ENCODE measurements at regions not wholly inside any gene's neighbourhood (a gene's known extent, or its start where the extent isn't known, plus 50 kb on each side); places are given as distances from the start of the nearest gene placed in this dataset.

- Histone ChIP-seq H3K4me1 (no peaks in the 10 kb centered on the region), H3K27me3 (no peaks in the 10 kb centered on the region), H3K4me3 (no peak overlapping the region), H3K27ac (no peak overlapping the region), H3K9me3 (no peaks in the 10 kb centered on the region), H3K36me3 (replicated peaks in 1 of 2; ENCODE audit: insufficient read depth in 1 of 2, low read depth in 2 of 2) (no peaks in the 10 kb centered on the region)
- ATAC-seq (no peak), DNase-seq (no peak)
- intact Hi-C loops (cut with DNase I): no loop called here
- TF ChIP-seq, protein P1, sequence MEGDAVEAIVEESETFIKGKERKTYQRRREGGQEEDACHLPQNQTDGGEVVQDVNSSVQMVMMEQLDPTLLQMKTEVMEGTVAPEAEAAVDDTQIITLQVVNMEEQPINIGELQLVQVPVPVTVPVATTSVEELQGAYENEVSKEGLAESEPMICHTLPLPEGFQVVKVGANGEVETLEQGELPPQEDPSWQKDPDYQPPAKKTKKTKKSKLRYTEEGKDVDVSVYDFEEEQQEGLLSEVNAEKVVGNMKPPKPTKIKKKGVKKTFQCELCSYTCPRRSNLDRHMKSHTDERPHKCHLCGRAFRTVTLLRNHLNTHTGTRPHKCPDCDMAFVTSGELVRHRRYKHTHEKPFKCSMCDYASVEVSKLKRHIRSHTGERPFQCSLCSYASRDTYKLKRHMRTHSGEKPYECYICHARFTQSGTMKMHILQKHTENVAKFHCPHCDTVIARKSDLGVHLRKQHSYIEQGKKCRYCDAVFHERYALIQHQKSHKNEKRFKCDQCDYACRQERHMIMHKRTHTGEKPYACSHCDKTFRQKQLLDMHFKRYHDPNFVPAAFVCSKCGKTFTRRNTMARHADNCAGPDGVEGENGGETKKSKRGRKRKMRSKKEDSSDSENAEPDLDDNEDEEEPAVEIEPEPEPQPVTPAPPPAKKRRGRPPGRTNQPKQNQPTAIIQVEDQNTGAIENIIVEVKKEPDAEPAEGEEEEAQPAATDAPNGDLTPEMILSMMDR (IDR thresholded peaks at IDR 0.05): no peak
- no peak for TF ChIP-seq POLR2A (IDR thresholded peaks at IDR 0.05)
- 94 to 95% methylated on average over 12 of the region's 12 CpGs for WGBS, 2 donors
Observed at GRCh38 chr3:156763931-156764720, 62.0 kb upstream of the LEKR1 start.

DNA sequence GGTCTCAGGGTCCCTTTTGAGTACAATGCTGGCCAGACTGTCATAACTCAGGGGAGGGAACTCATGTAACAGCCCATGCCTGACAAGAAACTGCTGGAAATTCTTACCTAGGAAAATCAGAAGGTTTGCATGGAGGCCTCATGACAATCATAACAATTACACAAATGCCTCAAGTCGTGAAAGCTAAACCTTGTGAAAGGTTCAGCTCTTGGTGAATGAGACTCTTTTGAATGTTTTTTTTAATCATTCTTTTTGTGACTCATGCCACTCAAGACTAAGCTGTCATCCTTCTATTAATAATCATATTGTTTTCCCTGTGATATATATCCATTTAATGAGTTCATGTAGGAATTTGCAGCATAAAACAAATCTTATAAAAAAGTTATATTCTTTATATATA is 61.4 kb upstream of the LEKR1 start:
- WGBS, 2 donors: 88 to 89% methylated on average over 1 of the region's 1 CpG
- no peak for DNase-seq
- Histone ChIP-seq H3K4me1 (no peaks in the 10 kb centered on the region), H3K27ac (no peak overlapping the region), H3K4me3 (no peak overlapping the region), H3K36me3 (replicated peaks in 1 of 2; ENCODE audit: insufficient read depth in 1 of 2, low read depth in 2 of 2) (no peaks in the 10 kb centered on the region), H3K27me3 (no peaks in the 10 kb centered on the region), H3K9me3 (no peaks in the 10 kb centered on the region)
- no peak for TF ChIP-seq POLR2A (IDR thresholded peaks at IDR 0.05)
- TF ChIP-seq, protein P1 (IDR thresholded peaks at IDR 0.05): no peak
- no peak for ATAC-seq
- intact Hi-C loops (cut with DNase I): no loop called here

GRCh38 chr3:156768390-156768789 is 57.8 kb upstream of the LEKR1 start:
- WGBS, 2 donors: 90 to 93% methylated on average over 3 of the region's 3 CpGs
- Histone ChIP-seq H3K27me3 (no peaks in the 10 kb centered on the region), H3K4me1 (no peaks in the 10 kb centered on the region), H3K27ac (no peak overlapping the region), H3K36me3 (replicated peaks in 1 of 2; ENCODE audit: insufficient read depth in 1 of 2, low read depth in 2 of 2) (no peaks in the 10 kb centered on the region), H3K9me3 (no peaks in the 10 kb centered on the region), H3K4me3 (no peak overlapping the region)
- ATAC-seq (no peak), DNase-seq (no peak)
- TF ChIP-seq, protein P1 (IDR thresholded peaks at IDR 0.05): no peak
- TF ChIP-seq POLR2A (IDR thresholded peaks at IDR 0.05): no peak
- intact Hi-C loops (cut with DNase I): no loop called here

- Histone ChIP-seq H3K4me1 (no peaks in the 10 kb centered on the region), H3K9me3 (no peaks in the 10 kb centered on the region), H3K36me3 (replicated peaks in 1 of 2; ENCODE audit: insufficient read depth in 1 of 2, low read depth in 2 of 2) (no peaks in the 10 kb centered on the region), H3K27me3 (no peaks in the 10 kb centered on the region), H3K4me3 (no peak overlapping the region), H3K27ac (no peak overlapping the region)
- WGBS, 2 donors: 89 to 91% methylated on average over 3 of the region's 3 CpGs
- DNase-seq (no peak), ATAC-seq (no peak)
- TF ChIP-seq, protein P1 (IDR thresholded peaks at IDR 0.05): no peak
- TF ChIP-seq POLR2A (IDR thresholded peaks at IDR 0.05): no peak
- intact Hi-C loops (cut with DNase I): no loop called here
Observed at GRCh38 chr3:156769721-156770654, 56.2 kb upstream of the LEKR1 start.

Measured in body of pancreas (tissue), 4 donors.